ENCODE measurements at regions not wholly inside any gene's neighbourhood (a gene's known extent, or its start where the extent isn't known, plus 50 kb on each side); places are given as distances from the start of the nearest gene placed in this dataset.

- DNase-seq: no peak
These were observed 547.2 kb downstream of the IRX1 start for GRCh38 chr5:4142842-4143241.

- DNase-seq: no peak
These were observed 548.9 kb downstream of the IRX1 start for GRCh38 chr5:4144411-4145007.

GRCh38 chr5:4145511-4145910 is 549.9 kb downstream of the IRX1 start:
- no peak for DNase-seq

- no peak for DNase-seq
These were observed 552.4 kb downstream of the IRX1 start for GRCh38 chr5:4148009-4148408.

- DNase-seq: no peak
These were observed 554.4 kb downstream of the IRX1 start for GRCh38 chr5:4150067-4150466.

- DNase-seq: no peak
These were observed 560.5 kb downstream of the IRX1 start for GRCh38 chr5:4156153-4156552.

- no peak for DNase-seq
These were observed 561.3 kb downstream of the IRX1 start for GRCh38 chr5:4156889-4157288.

- DNase-seq: no peak
These were observed 563.3 kb downstream of the IRX1 start for GRCh38 chr5:4158750-4159447.

- no peak for DNase-seq
These were observed 564.0 kb downstream of the IRX1 start for GRCh38 chr5:4159681-4160080.

- DNase-seq: no peak
These were observed 568.5 kb downstream of the IRX1 start for GRCh38 chr5:4164167-4164566.

GRCh38 chr5:4180703-4181102 is 585.1 kb downstream of the IRX1 start:
- no peak for DNase-seq

GRCh38 chr5:4182144-4182543 is 586.5 kb downstream of the IRX1 start:
- no peak for DNase-seq

- DNase-seq: no peak
These were observed 589.5 kb downstream of the IRX1 start for GRCh38 chr5:4185127-4185526.

GRCh38 chr5:4188704-4189103 is 593.1 kb downstream of the IRX1 start:
- DNase-seq: no peak

GRCh38 chr5:4189317-4189716 is 593.7 kb downstream of the IRX1 start:
- DNase-seq: no peak

GRCh38 chr5:4191041-4191440 is 595.4 kb downstream of the IRX1 start:
- DNase-seq: no peak

GRCh38 chr5:4191703-4192102 is 596.1 kb downstream of the IRX1 start:
- DNase-seq: no peak

GRCh38 chr5:4192111-4192510 is 596.5 kb downstream of the IRX1 start:
- DNase-seq: no peak

- no peak for DNase-seq
These were observed 601.1 kb downstream of the IRX1 start for GRCh38 chr5:4196744-4197143.

- DNase-seq: no peak
These were observed 601.5 kb downstream of the IRX1 start for GRCh38 chr5:4197151-4197550.

GRCh38 chr5:4198461-4198860 is 602.8 kb downstream of the IRX1 start:
- no peak for DNase-seq

- DNase-seq: no peak
These were observed 603.6 kb downstream of the IRX1 start for GRCh38 chr5:4199049-4199841.

GRCh38 chr5:4203146-4203545 is 607.5 kb downstream of the IRX1 start:
- DNase-seq: no peak

Measured in CD4-positive, alpha-beta T cell treated with Interleukin-17A for 1 hour (primary cell).